Heart right ventricle (tissue), 16 donors: ENCODE measurements at regions not wholly inside any gene's neighbourhood (a gene's known extent, or its start where the extent isn't known, plus 50 kb on each side); places are given as distances from the start of the nearest gene placed in this dataset.

ENCODE experiments used
- ATAC-seq, 8 donors: fragments of 200-7000 bp; cut with Tn5 transposase; one replicate each; pipeline ENCODE4 v1.9.1; 2020; ENCODE audit warnings: mild to moderate bottlenecking in 8 of 8, moderate library complexity in 8 of 8, moderate number of reproducible peaks in 1 of 8
- DNase-seq, 2 donors: peaks; one replicate each; pipeline ENCODE4 v3.0.0-alpha.2; 2020
- H3K27ac ChIP-seq, 10 donors: fragments of 200-600 bp; sonication (generic) in 2 of 10; one replicate each; pipeline versions ENCODE4 v1.5.0 to v1.8.0; 2020 to 2022; ENCODE audit warnings: mild to moderate bottlenecking in 3 of 10
- H3K27me3 ChIP-seq, 7 donors: fragments of 200-600 bp; one replicate each; pipeline ENCODE4 v1.8.0; 2021 to 2022; ENCODE audit warnings: mild to moderate bottlenecking in 2 of 7
- H3K36me3 ChIP-seq, 9 donors: fragments of 200-600 bp; sonication (generic) in 1 of 9; one replicate each; pipeline versions ENCODE4 v1.5.0 to v1.8.0; 2020 to 2022; ENCODE audit warnings: mild to moderate bottlenecking in 2 of 9
- H3K4me1 ChIP-seq, 9 donors: fragments of 200-600 bp; sonication (generic) in 1 of 9; one replicate each; pipeline versions ENCODE4 v1.5.0 to v1.8.0; 2020 to 2022; ENCODE audit warnings: mild to moderate bottlenecking in 4 of 9
- H3K4me3 ChIP-seq, 10 donors: fragments of 200-600 bp; sonication (generic) in 2 of 10; one replicate each; pipeline versions ENCODE4 v1.5.0 to v1.8.0; 2020 to 2022; ENCODE audit warnings: mild to moderate bottlenecking in 7 of 10, moderate library complexity in 2 of 10
- H3K9me3 ChIP-seq, 11 donors: fragments of 200-600 bp in 10 of 11; sonication (generic) in 2 of 11; one replicate each; pipeline versions ENCODE4 v1.5.0 to v1.8.0; 2013 to 2022; ENCODE audit warnings: mild to moderate bottlenecking in 2 of 11, control low read depth in 1 of 11, moderate library complexity in 1 of 11
- WGBS, 2 donors: extraction: QIAGEN DNeasy Blood & Tissue Kit; methylation state at CpG; one replicate each; pipeline ENCODE4 v1.1.7; 2013; ENCODE audit warnings: inconsistent platforms in 1 of 2; 5-methylcytosine and 5-hydroxymethylcytosine counted together
- intact Hi-C, 10 donors: fragments of 100-400 bp; cut with DNase I; formaldehyde crosslinking; loops; one replicate each; pipeline versions ENCODE4 v1.11.1 to v1.14.2; 2022
- TF ChIP-seq, protein P1 (sequence below), 9 donors: fragments of 200-600 bp; sonication (generic) in 2 of 9; IDR thresholded peaks; one replicate each; pipeline versions ENCODE4 v1.5.0 to v1.8.0; 2021 to 2022; ENCODE audit warnings: antibody characterized with exemption in 9 of 9, mild to moderate bottlenecking in 5 of 9, moderate library complexity in 1 of 9
- donor health status: Arrhythmogenic right ventricular cardiomyopathy.
- donor health status: ischemic (EF 13 %, LVEDD 7.1; RV severe dilation, severe dysfunction).
- donor health status: healthy with polysubstance abuse.
- donor health status: DM: no; HTN: yes; CAD: no.
- donor health status: DM: no; HTN: no; CAD: no.
- donor health status: ischemic (EF 25% LVEDD 6.9; RV normal size, moderate dysfunction).
- donor health status: ischemic (EF 25% LVEDD 5.7; RV mildly dilated, moderate dysfunction).
- donor health status: healthy.
- donor health status: DM: yes; HTN: yes; CAD: no.
- donor health status: Ischemic cardiomyopathy.
- donor health status: ischemic (EF 35%, LVEDD 5.7; RV mildly dilated, moderate dysfunction).
- donor health status: nonischemic (EF 11% LVEDD 7.7; RV severe dilation, severe dysfunction).
- donor health status: DM: yes; HTN: yes; CAD: no.
- donor health status: PGD.
- donor health status: ischemic (EF 29% LVEDD 5.4; RV normal size, mild dysfunction).
- donor health status: nonischemic (EF 23%, LVEDD 6.1; RV moderate dilation, normal function).

DNA sequence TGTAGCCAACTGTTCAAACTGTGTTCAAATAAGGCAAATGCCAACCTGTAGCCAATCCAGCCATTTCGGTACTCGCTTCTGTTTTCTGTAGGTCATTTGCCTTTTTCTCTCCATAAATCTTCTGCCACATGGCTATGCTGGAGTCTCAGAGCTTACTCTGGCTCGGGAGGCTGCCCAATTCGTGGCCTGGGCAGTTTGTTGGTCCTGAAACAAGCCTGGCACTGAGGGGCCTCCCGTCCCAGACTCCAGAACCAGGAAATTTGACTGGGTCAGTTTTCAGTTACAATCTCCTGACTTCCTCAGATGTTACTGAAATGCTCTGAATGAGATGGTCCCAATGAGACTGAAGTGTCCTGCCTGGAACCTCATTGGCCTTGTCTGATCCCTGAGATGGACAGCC, 120.8 kb upstream of the NPAS2 start:
- intact Hi-C loops = no loop called here

DNA sequence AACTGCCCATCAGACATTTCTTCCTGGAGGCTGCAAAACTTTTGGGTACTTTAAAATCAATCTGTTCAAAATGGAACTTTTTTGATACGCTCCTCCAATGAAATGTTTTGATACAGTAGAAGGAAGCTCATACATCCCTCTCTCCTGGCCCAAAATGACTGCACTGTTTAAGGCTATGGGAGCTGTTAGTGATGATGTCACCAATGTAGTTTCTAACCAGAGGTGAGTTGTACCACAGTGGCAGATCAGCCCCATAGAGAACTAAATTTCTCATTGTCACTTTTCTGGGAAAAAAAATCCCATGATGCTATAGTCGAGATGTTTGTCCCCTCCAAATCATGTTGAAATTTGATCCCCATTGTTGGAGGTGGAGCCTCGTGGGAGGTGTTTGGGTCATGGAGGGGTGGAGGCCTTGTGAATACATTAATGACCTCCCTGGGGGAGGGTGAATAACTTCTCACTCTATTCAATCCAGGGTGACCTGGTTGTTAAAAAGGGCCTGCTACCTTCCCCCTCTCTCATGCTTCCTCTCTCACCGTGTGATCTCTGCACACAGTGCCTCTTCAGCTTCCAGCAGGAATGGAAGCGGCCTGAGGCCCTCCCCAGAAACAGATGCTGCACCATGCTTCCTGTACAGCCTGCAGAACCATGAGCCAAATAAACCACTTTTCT, 117.4 kb upstream of the NPAS2 start:
- Histone ChIP-seq H3K4me1 (peaks cover 0 to 14% (median 0%) of the 10 kb centered on the region in 9 donors), H3K27ac (no peak overlapping the region), H3K4me3 (no peak overlapping the region), H3K27me3 (no peaks in the 10 kb centered on the region), H3K9me3 (peaks cover 0 to 21% (median 3%) of the 10 kb centered on the region in 11 donors), H3K36me3 (no peaks in the 10 kb centered on the region)
- intact Hi-C loops = no loop called here
- TF ChIP-seq, protein P1, sequence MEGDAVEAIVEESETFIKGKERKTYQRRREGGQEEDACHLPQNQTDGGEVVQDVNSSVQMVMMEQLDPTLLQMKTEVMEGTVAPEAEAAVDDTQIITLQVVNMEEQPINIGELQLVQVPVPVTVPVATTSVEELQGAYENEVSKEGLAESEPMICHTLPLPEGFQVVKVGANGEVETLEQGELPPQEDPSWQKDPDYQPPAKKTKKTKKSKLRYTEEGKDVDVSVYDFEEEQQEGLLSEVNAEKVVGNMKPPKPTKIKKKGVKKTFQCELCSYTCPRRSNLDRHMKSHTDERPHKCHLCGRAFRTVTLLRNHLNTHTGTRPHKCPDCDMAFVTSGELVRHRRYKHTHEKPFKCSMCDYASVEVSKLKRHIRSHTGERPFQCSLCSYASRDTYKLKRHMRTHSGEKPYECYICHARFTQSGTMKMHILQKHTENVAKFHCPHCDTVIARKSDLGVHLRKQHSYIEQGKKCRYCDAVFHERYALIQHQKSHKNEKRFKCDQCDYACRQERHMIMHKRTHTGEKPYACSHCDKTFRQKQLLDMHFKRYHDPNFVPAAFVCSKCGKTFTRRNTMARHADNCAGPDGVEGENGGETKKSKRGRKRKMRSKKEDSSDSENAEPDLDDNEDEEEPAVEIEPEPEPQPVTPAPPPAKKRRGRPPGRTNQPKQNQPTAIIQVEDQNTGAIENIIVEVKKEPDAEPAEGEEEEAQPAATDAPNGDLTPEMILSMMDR (IDR thresholded peaks at IDR 0.05) = no peak
- whole genome bisulfite sequencing, 2 donors = 73 to 76% methylated on average over 5 of the region's 5 CpGs
- DNase-seq (no peak), ATAC-seq (no peak)

More for the DNA sequence above, 120.8 kb upstream of the NPAS2 start:
- no peak for ATAC-seq
- H3K4me3 ChIP-seq = no peak overlapping the region
- no peaks in the 10 kb centered on the region for H3K36me3 ChIP-seq
- no peak overlapping the region for H3K27ac ChIP-seq
- no peaks in the 10 kb centered on the region for H3K4me1 ChIP-seq
- no peaks in the 10 kb centered on the region for H3K27me3 ChIP-seq
- TF ChIP-seq, protein P1 (IDR thresholded peaks at IDR 0.05) = no peak
- no peak for DNase-seq
- 81 to 84% methylated on average over 5 of the region's 5 CpGs for WGBS, 2 donors
- H3K9me3 ChIP-seq = peaks cover 0 to 53% (median 21%) of the 10 kb centered on the region in 11 donors

DNA sequence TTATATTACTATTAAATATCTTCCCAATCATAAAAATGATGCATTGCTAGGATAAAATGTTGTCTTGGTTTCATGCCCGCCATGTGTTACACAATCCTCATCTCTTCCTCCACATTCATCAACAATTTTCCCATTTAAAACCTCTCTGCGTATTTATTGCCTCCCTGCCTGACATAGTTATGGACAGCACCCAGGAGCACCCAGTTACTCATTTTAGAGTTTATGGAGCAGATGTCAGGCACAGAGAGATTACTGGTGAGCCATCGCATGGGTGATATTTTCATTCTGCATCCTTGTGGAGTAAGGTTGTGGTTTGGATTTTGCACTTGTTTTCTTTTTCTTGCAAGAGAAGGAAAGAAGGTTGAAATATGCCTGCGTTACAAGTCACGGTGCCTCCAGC, 116.7 kb upstream of the NPAS2 start:
- Histone ChIP-seq H3K4me1 (peaks cover 0 to 14% (median 0%) of the 10 kb centered on the region in 9 donors), H3K27ac (no peak overlapping the region), H3K9me3 (peaks cover 0 to 16% (median 0%) of the 10 kb centered on the region in 11 donors), H3K27me3 (no peaks in the 10 kb centered on the region), H3K4me3 (no peak overlapping the region), H3K36me3 (no peaks in the 10 kb centered on the region)
- intact Hi-C loops = no loop called here
- WGBS, 2 donors = 94 to 95% methylated on average over 5 of the region's 5 CpGs
- DNase-seq (no peak), ATAC-seq (no peak)
- TF ChIP-seq, protein P1 (IDR thresholded peaks at IDR 0.05) = no peak

DNA sequence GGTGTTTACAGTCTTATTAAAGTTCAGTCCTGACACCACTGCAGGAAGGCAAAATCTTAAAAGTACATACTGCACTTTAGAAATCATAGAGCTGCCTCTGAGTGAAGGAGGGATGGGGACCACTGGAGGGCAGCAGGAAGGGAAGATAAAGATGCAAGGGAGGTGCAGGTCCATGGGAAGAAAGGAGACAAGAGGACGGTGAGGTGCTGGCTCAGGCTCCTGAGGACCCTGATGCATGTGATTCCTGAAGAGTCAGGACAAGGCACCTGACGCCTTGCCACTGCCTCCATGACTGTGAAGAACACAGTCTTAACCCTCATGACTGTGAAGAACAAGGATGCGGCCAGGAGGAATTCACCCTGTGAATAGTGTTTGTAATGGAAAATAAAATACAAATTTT, 116.2 kb upstream of the NPAS2 start:
- DNase-seq (no peak), ATAC-seq (no peak)
- WGBS, 2 donors = 76 to 83% methylated on average over 3 of the region's 3 CpGs
- Histone ChIP-seq H3K4me1 (peaks cover 0 to 14% (median 0%) of the 10 kb centered on the region in 9 donors), H3K27ac (no peak overlapping the region), H3K9me3 (peaks cover 0 to 11% (median 0%) of the 10 kb centered on the region in 11 donors), H3K4me3 (no peak overlapping the region), H3K36me3 (no peaks in the 10 kb centered on the region), H3K27me3 (no peaks in the 10 kb centered on the region)
- intact Hi-C loops = no loop called here
- TF ChIP-seq, protein P1 (IDR thresholded peaks at IDR 0.05) = no peak
